ENCODE measurements at regions not wholly inside any gene's neighbourhood (a gene's known extent, or its start where the extent isn't known, plus 50 kb on each side); places are given as distances from the start of the nearest gene placed in this dataset.

- ChIA-PET POLR2A (no interaction called here), CTCF (ENCODE audit: unreplicated experiment) (no interaction called here)
- no peak overlapping the region for H3K4me3 ChIP-seq (ENCODE audit: low read depth, low read length, poor library complexity, severe bottlenecking)
- TF ChIP-seq EZH2phosphoT487 (IDR thresholded peaks at IDR 0.05; ENCODE audit: borderline replicate concordance, low read depth, low read length), result no peak
- no peak for TF ChIP-seq CTCF (conservative IDR thresholded peaks at IDR 0.05; ENCODE audit: low read length)
- no peak overlapping the region for H2AFZ ChIP-seq (ENCODE audit: low read length)
- H3K9me3 ChIP-seq (ENCODE audit: low read length), result no peaks in the 10 kb centered on the region
- no peaks in the 10 kb centered on the region for H4K20me1 ChIP-seq (ENCODE audit: insufficient read depth, low read length)
- no TSS peak for BruUV-seq (replicated peaks)
- H3K9me2 ChIP-seq (ENCODE audit: insufficient read depth, low read length), result no peaks in the 10 kb centered on the region
- no peak overlapping the region for H3K27ac ChIP-seq (ENCODE audit: low read depth, low read length, poor library complexity, severe bottlenecking)
- H3K36me3 ChIP-seq (ENCODE audit: insufficient read depth, low read length), result no peaks in the 10 kb centered on the region
- DNase-seq (ENCODE audit: low spot score), result no peak
- no peaks in the 10 kb centered on the region for H3K4me1 ChIP-seq (ENCODE audit: insufficient read depth, low read length, poor library complexity, severe bottlenecking)
- H3K79me2 ChIP-seq (ENCODE audit: insufficient read depth, low read depth, low read length), result no peaks in the 10 kb centered on the region
- intact Hi-C loops (cut with micrococcal nuclease; ENCODE audit: unreplicated experiment), result no loop called here
- no peak overlapping the region for H3K4me2 ChIP-seq (ENCODE audit: low read length)
Observed at GRCh38 chr18:61019338-61020301, 313.6 kb upstream of the CDH20 start.

- DNase-seq (ENCODE audit: low spot score), result no peak
- intact Hi-C loops (cut with micrococcal nuclease; ENCODE audit: unreplicated experiment), result no loop called here
- Histone ChIP-seq H3K9me2 (ENCODE audit: insufficient read depth, low read length) (no peaks in the 10 kb centered on the region), H3K36me3 (ENCODE audit: insufficient read depth, low read length) (no peaks in the 10 kb centered on the region), H3K4me2 (ENCODE audit: low read length) (no peak overlapping the region), H3K4me1 (ENCODE audit: insufficient read depth, low read length, poor library complexity, severe bottlenecking) (no peaks in the 10 kb centered on the region), H4K20me1 (ENCODE audit: insufficient read depth, low read length) (no peaks in the 10 kb centered on the region), H3K9me3 (ENCODE audit: low read length) (no peaks in the 10 kb centered on the region), H3K4me3 (ENCODE audit: low read depth, low read length, poor library complexity, severe bottlenecking) (no peak overlapping the region), H2AFZ (ENCODE audit: low read length) (no peak overlapping the region), H3K79me2 (ENCODE audit: insufficient read depth, low read depth, low read length) (no peaks in the 10 kb centered on the region), H3K27ac (ENCODE audit: low read depth, low read length, poor library complexity, severe bottlenecking) (no peak overlapping the region)
- TF ChIP-seq EZH2phosphoT487 (IDR thresholded peaks at IDR 0.05; ENCODE audit: borderline replicate concordance, low read depth, low read length) (no peak), CTCF (conservative IDR thresholded peaks at IDR 0.05; ENCODE audit: low read length) (no peak)
- CTCF ChIA-PET (ENCODE audit: unreplicated experiment), result no interaction called here
- no TSS peak for BruUV-seq (replicated peaks)
- POLR2A ChIA-PET, result no interaction called here
Observed at GRCh38 chr18:61025596-61025995, 307.6 kb upstream of the CDH20 start.

GRCh38 chr18:61031626-61032025 is 301.6 kb upstream of the CDH20 start:
- no peak overlapping the region for H3K27ac ChIP-seq (ENCODE audit: low read depth, low read length, poor library complexity, severe bottlenecking)
- H4K20me1 ChIP-seq (ENCODE audit: insufficient read depth, low read length), result no peaks in the 10 kb centered on the region
- H3K36me3 ChIP-seq (ENCODE audit: insufficient read depth, low read length), result no peaks in the 10 kb centered on the region
- ChIA-PET POLR2A (no interaction called here), CTCF (ENCODE audit: unreplicated experiment) (no interaction called here)
- H3K79me2 ChIP-seq (ENCODE audit: insufficient read depth, low read depth, low read length), result no peaks in the 10 kb centered on the region
- no TSS peak for BruUV-seq (replicated peaks)
- no peak overlapping the region for H3K4me2 ChIP-seq (ENCODE audit: low read length)
- no peak for DNase-seq (ENCODE audit: low spot score)
- intact Hi-C loops (cut with micrococcal nuclease; ENCODE audit: unreplicated experiment), result no loop called here
- H3K4me1 ChIP-seq (ENCODE audit: insufficient read depth, low read length, poor library complexity, severe bottlenecking), result no peaks in the 10 kb centered on the region
- TF ChIP-seq EZH2phosphoT487 (IDR thresholded peaks at IDR 0.05; ENCODE audit: borderline replicate concordance, low read depth, low read length), result no peak
- no peak for TF ChIP-seq CTCF (conservative IDR thresholded peaks at IDR 0.05; ENCODE audit: low read length)
- H2AFZ ChIP-seq (ENCODE audit: low read length), result no peak overlapping the region
- H3K9me3 ChIP-seq (ENCODE audit: low read length), result no peaks in the 10 kb centered on the region
- no peak overlapping the region for H3K4me3 ChIP-seq (ENCODE audit: low read depth, low read length, poor library complexity, severe bottlenecking)
- no peaks in the 10 kb centered on the region for H3K9me2 ChIP-seq (ENCODE audit: insufficient read depth, low read length)

All from OCI-LY7 (cell line).